Cerebellar cortex (tissue), 1 donor: ENCODE measurements at regions not wholly inside any gene's neighbourhood (a gene's known extent, or its start where the extent isn't known, plus 50 kb on each side); places are given as distances from the start of the nearest gene placed in this dataset.

ENCODE experiments used
- DNase-seq: peaks from one replicate; pipeline ENCODE4 v3.0.0-alpha.2; 2015; ENCODE audit warnings: low spot score

GRCh38 chr12:77777274-77777673 is 53.4 kb upstream of the NAV3 start:
- DNase-seq = no peak

GRCh38 chr12:77774761-77775160 is 55.9 kb upstream of the NAV3 start:
- no peak for DNase-seq

- DNase-seq = no peak
Observed at GRCh38 chr12:77772676-77773298, 57.9 kb upstream of the NAV3 start.

GRCh38 chr12:77768558-77768957 is 62.1 kb upstream of the NAV3 start:
- DNase-seq = no peak

- no peak for DNase-seq
Observed at GRCh38 chr12:77767756-77768343, 62.8 kb upstream of the NAV3 start.

DNA sequence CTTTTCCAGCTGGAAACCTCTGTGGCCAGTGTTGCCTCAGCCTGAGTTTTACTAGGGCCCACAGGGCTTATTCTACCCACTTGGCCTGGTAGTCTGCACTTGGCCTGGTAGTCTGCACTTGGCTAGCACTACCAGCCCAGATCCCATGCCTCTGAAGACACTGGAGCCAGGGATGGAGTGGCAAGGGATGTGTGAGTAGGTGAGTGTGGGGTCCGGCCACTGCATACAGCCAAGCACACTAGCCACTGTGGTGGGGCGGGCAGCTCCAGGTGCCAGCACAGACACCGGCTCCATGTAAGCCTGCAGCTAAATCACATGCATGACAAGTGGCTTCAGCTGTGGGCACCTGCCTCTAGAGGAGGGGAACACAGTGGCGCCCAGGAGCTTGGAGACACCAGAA is 63.4 kb upstream of the NAV3 start:
- DNase-seq = no peak

DNA sequence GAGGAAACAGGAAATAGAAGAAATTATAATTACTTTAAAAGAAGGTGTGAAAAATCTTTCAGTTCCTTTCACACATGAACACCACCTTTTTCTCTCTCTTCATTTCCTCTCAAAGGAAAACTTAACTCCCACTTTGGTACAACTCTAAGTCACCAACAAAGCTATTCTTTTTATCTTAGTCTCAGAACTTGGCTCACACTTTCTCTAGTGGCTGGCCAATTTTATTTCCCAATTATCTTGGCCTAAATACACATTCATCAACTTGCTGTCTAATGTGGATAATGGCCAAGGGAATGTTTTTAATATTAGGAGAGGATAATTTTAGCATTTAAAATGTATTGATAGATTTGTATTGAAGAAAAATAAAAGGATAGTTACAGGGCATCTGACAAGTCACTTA is 64.5 kb upstream of the NAV3 start:
- DNase-seq = no peak

- no peak for DNase-seq
Observed at GRCh38 chr12:77761286-77761685, 69.4 kb upstream of the NAV3 start.

GRCh38 chr12:77760271-77761025 is 70.2 kb upstream of the NAV3 start:
- DNase-seq = no peak

- no peak for DNase-seq
Observed at GRCh38 chr12:77754086-77754485, 76.6 kb upstream of the NAV3 start.

GRCh38 chr12:77751939-77752338 is 78.8 kb upstream of the NAV3 start:
- DNase-seq = no peak

DNA sequence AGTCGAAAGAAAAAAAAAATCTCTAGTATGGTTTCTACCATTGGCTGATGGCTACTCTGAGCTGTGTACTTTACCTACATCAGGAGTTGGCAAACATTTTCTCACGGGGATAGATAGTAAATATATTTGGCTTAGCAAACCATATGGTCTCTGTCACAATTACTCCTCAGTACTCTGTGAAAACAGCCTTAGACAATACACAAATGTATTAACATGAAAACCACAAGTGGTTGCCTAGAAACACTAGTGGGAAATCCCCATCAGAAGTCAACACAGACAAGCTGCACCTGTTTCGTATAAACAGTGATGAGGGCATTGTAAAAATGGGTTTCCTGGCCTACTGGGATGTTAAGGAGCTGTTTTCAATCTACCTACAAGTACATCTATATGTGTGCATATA is 84.6 kb upstream of the NAV3 start:
- no peak for DNase-seq

GRCh38 chr12:77745624-77746023 is 85.1 kb upstream of the NAV3 start:
- no peak for DNase-seq

GRCh38 chr12:77742631-77743030 is 88.1 kb upstream of the NAV3 start:
- DNase-seq = no peak

DNA sequence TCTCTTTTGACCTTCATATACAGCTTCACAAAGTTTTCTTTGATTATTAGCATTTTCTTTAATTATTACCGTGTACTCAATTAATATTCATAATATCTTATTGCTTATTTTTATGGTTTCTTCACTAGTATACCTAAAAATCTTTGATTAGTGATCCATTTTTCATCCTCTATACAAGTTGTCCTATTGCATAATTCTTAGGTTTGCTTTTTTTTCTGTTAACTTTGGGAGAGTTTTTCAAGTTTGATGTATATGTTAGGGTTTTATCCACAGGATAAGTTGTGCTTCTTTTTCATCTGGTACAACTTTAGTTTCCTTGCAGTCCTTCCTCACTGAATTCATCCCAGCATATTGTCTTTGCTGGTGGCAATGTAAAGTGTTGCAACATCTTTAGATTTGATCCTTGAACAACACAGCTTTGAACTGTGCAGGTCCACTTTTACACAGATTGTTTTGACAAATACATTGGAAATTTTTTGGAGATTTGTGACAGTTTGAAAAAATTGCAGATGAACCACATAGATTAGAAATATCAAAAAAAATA is 88.6 kb upstream of the NAV3 start:
- DNase-seq = no peak

- DNase-seq = no peak
Observed at GRCh38 chr12:77736219-77736965, 94.3 kb upstream of the NAV3 start.

- DNase-seq = no peak
Observed at GRCh38 chr12:77734214-77734883, 96.3 kb upstream of the NAV3 start.

DNA sequence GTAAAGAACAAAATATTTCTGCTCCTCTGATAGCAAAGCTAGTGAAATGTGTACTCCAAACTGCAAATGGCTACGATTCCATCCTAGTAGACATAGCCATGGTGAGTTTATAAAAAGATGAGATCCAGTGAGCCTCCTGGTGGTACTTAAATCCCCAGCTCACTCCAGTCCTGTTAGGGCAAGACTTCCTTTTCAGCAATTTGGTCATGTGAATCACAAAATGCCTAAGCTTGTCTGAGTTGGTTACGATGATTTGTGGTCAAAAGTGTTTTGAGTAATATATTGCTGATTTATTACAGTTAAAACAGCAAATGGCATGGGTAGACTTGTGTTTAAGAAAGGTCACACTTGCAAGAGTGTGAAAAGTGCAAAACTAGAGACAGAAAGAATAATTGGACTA is 102.7 kb upstream of the NAV3 start:
- no peak for DNase-seq

DNA sequence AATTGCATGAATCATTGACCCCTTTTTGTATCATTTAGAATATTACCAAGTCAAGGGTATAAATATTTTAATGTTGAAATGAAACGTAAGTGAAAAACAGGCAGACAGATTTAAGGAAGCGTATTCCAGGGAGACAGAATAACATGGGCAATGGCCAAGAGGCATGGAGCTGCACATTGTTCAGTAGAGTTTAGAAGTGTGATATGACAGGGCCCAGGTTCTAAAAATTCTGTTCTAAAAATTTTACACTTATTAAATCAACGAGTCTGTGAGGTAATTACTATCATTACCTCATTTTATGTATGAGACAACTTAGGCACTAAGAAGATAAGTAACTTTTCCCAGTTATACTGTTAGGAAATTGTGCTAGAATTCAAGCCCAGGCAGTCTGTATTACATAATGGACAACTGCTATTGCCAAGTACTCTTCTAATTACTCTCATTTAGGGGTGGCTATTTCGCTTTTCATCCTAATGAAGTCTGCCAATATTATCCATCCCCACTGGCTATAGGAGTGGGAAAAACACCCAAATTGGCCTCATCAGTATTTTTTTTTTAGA is 103.2 kb upstream of the NAV3 start:
- DNase-seq = no peak

GRCh38 chr12:77725611-77726010 is 105.1 kb upstream of the NAV3 start:
- DNase-seq = no peak

DNA sequence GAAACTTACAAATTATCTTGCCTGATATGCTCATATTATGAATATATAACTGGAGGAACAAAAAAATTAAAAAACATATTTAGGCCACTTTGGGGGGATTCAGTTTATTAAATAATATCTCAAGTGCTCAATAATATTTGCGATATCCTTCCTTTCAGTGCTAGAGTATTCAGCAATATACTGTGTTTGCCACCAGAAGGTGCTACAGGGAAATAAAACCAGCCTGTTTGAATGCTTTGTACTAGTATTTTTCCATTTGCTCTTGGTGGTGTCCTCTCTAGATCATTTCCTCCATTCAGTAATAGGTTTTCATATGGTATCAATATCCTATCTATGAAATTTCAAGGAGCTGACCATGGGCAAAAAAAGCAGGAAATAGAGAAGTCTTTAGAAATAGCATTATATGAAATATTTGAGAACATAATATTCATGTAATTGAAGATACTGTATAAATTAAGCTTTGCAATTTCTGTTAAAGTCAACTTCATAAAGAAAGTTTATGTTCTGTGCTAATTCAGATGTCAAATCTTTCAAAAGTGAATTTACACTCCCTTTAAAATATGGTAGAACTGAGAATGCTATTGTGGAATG is 106.2 kb upstream of the NAV3 start:
- peak; percentile 19 for DNase-seq
